GM21717 (cell line): ENCODE measurements at regions not wholly inside any gene's neighbourhood (a gene's known extent, or its start where the extent isn't known, plus 50 kb on each side); places are given as distances from the start of the nearest gene placed in this dataset.
"Not testable (repeated sequence)": the region's sequence is repeated elsewhere in the genome, so short reads cannot be mapped to it uniquely, and the experiment has no call there.

Experiments
- ATAC-seq: cut with Tn5 transposase; IDR thresholded peaks from one replicate; pipeline ENCODE4 v1.9.1; 2021; ENCODE audit warnings: mild to moderate bottlenecking, moderate library complexity; ENCODE audit not compliant: unreplicated experiment

DNA sequence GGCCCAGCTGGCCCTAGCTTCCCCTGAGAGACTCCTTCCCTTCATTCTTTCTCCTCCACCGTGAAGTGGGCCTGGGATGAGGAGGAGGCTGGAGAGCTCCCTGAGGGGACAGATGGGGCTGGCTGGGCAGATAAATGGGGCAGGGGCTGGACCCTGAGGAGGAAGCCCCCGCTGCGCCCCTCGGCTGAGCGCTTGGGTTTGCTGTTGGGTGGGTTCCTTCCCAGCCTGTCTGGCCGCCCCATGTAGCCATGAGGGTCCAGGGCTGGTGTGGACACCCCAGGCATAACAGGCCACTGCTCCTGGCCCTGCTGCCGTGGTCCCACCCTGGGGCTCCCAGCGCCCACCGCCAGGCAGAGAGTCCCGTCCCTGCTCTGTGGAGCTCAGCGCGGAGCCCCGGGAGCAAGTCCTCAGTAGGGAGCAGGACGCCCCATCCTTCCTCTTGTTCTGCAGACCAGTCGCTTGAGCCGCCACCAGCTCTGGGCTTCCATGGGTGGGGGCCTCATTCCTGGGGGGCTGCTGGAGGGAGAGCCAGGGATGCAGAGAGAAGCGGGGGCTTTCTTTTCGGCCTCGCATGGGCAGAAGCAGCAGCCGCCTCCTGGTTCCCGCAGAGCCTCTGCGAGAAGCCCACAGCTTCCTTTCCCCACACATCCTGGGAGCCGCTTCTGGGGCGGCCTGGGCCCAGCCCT is 266.4 kb upstream of the TCERG1L start:
- ATAC-seq: no peak

DNA sequence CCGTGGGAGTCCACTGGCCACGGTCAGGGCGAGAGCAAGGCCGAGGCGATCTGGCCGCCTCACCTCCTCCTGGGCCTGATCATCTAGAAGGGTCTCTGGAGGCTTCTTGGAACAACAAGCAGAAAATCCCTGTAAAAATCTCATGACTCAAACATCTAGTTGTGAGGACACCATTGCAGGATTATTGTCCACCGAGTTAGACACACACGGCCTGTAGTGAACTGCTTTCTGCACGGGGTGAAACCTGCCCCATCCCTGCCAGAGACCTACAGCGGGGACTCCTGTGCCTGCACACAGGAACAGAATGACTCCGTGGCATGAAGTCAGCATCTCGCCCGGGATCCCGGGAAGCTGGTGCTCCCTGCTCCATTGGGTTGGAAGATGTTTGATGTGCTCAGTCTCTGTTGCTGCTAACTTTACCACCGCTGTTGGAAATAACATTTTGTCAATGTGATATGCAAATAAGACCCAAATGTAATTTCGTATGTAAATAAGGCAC is 267.0 kb upstream of the TCERG1L start:
- ATAC-seq: no peak

DNA sequence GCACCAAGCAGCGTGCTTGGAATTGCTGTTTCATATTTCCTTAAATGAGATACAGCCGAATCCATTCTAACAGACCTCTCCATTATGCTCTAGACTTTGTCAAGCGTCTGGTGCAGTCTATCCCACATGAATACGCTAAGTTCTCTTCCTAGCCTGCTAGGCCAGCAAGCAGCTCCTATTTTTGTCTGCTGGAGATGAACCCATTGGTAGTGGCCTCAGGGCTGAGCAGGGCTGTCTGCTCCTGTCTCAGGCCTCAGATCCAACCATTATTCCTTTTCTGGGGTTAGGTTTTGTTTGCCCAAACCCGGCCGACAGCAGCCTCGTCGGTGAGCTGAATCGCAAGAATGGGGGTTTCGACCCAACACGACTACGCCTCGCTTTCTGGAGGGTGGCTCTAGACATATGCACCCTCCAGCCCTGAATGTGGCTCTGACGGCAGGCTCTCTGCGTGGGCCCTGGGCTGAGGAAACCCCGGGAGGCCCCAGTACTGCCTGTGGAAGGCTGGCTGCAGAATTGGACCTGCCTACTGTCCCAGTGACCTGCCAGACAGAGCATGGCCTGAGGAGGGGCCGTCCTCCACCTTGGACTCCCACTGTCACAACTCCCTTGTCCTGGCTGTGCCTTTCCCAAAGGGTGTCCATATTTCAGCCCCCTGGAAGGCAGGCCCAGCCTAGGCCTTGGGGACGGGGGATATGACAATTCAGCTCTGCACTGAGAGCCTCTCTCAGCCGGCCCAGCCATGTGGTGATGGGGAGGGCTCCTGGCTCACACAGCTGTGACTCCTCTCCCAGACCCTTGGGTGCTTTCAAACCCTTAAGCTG is 267.9 kb upstream of the TCERG1L start:
- ATAC-seq: no peak

DNA sequence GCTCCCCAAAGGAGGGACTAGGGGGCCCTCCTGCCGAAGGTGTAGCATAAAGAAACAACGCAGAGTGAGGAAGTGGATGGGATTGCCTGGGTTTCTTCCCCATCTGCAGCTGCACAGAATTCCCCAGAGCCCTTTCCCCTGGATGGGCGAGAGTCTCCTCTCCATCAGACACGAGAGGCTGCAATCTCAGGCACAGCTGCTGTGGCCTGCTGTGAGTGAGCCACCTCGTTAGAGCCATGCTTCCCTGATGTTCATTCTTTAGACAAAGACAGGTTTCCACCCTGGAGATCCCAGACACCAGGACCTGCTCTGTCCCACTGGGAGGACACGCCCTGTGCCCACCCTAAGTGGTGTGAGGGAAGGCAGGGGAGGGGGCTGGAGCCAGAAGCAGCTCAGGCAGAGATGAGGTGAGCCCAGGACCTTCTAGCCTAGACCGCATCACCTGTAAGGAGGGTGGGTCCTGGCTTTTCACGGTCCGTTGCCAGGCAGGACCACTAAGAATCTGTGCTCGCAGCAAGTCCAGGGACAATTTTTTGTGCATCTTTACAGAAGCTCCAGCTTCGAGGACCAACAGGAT is 268.6 kb upstream of the TCERG1L start:
- ATAC-seq: no peak

DNA sequence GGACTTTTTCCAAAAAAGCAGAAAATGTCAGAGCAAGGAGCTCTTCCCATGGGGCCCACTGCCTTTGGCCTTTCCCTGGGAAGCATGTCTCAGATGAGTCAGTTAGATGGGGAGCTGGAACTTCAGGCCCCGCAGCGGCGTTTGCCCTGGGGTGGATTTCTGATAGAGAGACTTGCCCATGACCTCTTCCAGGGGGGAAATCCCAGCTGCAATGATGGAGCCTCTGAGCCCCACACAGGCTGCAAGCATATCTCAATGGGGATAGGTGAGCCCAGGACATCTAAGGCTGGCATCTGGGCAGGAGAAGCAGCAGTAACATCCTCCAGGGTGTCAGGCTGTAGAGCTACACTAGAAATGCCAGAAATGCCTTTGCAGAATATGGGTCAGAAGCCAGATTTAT is 269.2 kb upstream of the TCERG1L start:
- no peak for ATAC-seq

DNA sequence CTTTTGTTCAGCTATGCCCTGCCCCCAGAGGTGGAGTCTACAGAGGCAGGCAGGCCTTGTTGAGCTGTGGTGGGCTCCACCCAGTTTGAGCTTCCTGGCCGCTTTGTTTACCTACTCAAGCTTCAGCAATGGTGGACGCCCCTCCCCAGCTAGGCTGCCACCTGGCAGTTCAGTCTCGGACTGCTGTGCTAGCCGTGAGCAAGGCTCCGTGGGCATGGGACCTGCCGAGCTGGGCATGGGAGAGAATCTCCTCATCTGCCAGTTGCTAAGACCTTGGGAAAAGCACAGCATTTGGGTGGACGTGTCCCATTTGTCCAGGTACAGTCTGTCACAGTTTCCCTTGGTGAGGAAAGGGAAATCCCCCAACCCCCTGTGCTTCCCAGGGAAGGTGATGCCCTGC is 270.0 kb upstream of the TCERG1L start:
- not testable (repeated sequence) for ATAC-seq

DNA sequence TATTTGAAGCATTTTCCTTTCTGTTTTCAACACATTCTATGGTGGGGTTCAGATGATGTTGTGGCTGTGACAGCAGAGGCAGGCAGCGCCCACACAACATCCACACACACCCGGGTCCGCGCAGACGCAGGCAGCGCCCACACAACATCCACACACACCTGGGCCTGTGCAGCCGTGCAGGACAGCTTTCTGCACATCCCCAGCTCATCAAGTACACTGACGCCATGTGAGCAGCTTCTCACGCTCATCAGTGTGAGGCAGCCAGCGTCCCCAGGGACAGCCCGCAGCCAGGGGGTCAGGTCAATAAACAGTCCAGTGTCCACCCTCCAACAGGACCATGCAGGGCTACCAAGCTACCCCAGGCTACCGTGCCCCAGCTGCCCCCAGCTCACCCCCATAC is 272.8 kb upstream of the TCERG1L start:
- ATAC-seq: no peak

DNA sequence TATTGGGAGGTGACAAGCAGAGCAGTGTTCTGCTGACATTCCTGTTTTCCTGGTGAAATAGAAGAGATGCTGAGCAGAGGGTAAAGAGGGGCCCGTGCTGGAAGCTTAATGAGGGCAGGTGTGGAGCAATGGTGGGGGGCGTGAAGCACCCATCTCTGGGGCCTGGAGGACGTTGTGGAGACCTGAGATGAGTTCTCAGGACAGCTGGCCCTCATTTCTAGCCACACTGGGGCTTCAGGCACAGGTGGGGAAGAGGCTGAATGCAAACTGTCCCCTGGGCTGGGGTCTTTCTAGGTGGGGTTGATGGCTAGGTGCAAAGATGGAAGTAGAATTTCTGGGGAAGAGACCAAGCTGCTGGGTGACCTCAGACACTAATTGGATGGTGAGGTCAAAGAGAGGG is 274.2 kb upstream of the TCERG1L start:
- ATAC-seq: no peak

DNA sequence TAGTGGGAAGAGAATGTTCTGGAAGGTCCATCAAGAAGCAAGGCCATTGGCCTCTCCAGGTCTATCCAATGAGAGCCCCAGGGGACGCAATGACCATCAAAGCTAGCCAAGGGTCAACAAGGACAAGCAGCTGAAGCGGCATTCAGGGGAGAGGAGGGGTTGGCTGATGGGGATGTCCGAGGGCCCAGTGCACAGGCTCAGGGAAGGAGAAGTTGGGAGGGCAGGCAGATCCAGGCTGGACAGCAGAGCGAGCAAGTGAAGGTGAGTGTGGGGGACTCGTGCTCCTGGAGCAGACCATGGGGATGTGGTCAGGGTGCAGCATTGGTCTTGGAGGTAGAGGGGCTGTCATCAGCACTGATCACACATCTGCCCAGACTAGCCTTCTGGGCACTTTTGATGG is 275.4 kb upstream of the TCERG1L start:
- ATAC-seq: no peak

DNA sequence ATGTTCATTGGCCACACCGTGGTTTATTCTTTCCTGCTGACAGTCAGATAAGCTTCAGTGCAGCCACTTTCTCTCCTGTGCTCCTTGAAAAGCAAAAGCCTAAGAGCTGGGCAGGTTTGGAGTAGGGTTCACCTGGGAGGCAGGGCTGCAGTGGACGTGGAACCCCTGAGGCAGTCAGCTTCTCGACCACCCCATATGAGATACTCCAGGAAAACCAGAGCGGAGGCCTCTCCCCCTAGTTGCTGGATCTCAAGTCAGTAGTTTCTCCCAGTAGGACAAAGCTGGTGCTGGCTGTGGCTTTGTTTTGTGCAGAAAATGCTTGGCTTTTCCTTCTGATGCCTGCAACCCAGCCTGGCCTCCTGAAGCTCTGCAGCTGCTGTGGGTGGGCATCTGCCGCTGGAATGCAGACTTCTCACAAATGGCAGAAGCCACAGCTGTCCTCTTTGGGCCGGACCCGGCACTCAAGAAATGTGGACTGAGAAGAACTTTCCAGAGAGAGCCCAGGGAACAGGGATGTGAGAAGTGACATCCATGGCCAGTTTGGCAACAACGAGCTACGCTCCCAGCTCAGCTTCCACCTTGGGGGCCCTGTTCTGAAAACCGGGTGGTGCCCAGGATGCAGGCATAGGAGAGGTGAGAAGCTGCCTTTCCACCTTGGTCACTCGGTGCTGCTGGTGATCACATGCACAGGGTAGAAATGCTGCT is 276.6 kb upstream of the TCERG1L start:
- no peak for ATAC-seq

DNA sequence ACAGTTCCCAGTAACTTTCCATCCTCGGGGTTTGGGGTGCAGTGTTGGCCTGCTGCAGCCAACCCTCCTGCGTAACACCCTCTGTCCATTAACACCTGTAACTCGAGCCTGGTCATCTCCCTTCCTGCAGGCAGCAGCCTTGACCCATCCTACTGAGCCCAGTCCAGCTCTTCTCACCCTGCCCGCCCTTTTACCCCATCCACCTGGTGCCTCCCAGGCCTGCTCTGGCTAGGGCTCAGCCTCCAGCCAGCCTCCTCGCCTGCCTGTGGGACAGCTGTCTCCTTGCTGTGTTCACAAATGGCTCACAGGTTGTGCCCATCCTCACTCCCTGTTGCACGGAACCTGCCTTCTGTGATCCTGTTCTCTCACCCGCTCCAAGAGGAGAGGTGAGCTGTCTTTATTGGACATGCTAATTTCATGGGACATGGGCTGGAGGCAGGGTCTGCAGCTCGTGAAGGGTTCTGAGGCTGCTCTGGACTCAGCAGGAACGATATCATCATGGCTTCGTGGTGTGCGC is 277.2 kb upstream of the TCERG1L start:
- no peak for ATAC-seq

DNA sequence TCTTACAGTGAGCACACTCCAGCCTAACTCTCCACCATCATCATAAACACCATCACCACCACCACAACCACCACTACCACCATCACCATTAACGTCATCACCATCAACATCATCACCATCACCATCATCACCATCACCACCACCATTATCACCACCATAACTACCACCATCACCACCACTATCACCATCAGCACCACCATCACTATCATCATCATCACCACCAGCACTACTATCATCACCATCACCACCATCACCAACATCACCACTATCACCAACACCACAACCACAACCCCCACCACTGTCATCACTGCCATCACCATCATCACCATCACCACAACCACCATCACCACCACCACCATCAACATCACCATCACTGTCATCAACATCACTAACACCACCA is 279.0 kb upstream of the TCERG1L start:
- ATAC-seq: no peak

DNA sequence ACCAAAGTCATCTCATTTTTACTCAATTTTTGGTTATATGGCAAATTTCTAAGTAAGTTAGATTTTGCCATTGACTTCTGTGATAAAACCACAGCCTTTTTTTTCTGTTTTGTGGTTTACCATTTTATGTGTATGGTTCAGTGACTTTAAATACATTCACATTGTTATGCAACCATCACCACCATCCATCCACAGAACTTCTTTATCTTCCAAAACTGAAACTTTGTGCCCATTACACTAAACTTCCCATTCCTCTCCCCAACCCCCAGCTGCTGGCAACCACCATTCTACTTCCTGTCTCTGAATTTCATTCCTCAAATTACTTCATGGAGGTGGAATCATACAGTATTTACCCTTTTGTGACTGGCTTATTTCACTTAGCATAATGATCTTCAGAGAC is 280.4 kb upstream of the TCERG1L start:
- no peak for ATAC-seq

DNA sequence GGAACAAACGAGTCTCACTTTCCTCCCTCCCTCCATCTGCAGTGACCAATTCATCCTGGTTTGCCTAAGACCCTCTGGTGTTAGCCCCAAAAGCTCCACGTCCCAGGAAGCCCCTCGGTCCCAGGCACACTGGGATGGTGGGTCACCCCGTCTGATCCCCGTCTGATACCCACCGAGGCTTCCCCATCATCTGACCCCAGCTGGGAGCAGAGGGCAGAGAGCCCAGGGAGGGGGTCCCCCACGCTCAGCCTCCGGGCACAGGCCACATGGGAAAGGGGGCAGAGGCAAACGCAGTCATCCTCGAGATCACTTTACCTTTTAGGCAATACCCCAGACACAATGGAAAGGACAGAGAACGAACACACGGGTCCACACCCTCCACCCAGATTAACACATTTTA is 291.6 kb upstream of the PPP2R2D start:
- ATAC-seq: no peak

DNA sequence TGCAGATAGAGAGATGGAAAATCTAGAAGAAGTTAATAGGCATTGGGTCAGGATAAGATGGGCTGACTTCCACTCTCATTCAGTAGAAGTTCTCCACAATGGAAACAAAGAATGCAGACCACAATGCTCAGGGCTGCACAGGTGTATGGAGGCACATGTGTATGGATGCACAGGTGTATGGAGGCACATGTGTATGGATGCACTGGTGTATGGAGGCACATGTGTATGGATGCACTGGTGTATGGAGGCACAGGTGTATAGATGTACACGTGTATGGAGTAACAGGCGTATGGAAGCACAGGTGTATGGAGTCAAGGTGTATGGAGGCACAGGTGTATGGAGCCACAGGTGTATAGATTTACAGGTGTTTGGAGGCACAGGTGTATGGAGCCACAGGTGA is 285.7 kb upstream of the PPP2R2D start:
- no peak for ATAC-seq

DNA sequence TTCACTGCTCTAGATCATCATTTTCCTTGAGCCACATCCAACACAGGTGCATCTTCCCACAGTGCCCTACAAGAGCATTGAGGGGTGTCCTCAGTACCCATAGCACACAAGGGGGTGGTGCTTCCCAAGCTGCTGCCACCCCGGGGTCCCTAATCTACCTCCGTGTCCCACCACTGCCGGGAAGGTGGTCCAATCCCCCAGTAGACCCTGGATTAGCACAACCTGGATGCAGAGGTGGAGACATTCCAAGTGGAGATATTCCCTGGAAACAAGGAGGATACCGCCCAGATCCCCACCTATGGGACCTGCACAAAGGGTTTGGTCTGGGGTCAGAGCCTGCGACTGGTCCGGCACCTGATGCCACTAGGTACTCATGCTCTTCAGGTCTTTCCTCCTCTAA is 284.8 kb upstream of the PPP2R2D start:
- no peak for ATAC-seq

DNA sequence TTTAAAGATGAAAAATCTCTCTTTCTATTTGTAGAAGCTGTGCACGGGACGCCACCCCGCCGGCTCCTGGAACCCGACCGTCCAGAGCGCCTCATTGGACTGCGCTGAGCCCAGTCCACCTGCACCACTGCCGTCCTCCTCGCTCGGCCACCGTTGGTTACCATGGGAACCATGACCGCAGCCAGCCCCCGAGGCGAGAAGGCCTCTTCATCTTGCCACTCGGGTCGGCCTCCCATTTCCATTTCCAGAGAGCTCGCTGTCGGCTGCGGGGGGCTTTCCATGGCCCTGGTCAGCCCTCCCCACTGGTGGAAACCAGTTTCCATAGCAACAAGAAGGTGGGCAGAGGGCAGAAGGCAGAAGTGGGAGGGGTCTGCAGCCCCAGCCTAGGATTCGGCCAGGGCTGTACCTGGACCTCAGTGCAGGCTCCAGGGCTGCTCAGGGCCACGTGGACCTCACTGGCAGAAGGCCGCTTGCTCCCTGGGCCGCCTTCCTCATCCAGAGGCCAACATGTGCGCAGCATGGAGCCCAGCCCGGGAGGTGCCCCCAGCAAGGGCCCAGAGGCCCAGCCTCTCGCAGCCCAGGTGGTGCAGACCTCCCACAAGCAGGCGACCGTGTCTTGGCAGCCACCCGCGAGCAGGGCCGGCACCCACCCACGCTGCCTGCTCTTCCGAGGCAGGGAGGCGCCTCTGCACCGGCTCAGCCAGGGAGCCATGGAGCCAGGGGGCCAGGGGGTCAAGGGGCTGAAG is 283.5 kb upstream of the PPP2R2D start:
- no peak for ATAC-seq

DNA sequence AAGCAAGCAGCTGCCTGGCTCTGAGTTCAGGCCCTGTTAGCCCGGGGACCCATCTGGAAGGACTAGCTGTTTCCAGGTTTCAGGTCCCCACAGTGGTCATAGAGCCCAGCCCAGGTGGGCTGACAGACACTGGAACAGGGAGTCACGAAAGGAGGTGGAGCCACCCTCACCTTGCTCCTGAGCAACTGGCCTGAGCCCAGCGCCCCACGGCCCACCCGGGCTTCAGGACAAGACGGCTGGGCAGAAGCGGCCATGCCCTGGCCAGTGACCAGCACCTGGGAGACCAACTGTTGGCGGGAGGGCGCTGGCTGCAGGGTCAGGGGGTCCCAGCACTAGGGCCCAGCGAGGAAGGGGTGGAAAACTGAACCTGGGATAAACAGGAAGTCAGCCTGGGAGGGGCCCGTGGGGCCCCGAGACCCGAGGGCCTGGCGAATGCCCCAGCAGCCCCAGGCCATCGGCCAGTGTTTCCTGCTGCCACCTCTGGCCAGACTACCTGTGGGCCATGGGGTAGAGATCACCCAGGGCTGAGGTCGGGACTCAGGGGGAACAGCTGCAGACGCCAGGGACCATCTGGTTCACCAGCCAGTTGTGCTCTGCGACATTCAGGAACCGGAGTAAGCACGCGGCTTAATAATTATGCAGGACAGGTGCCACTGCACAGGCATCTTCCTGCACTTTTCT is 282.1 kb upstream of the PPP2R2D start:
- ATAC-seq: no peak

DNA sequence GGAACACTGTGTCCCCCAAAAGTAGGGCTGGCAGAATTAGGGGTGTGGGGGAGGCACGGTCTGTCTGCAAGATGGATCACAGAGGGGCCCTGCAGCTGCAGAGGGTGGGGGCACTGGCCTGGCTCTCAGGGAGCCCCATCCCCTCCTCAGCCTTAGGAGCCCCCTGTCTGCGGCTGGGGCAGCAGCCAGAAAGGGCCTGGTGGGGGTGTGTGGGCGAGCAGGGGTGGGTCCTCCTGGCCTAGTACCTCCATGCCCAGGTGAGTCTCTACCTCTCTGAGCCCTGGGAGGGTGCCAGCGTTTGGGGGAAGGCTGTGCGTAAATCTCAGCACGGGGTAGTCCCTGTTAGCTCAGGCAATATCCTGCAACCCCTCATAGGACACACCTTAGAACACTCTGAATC is 280.5 kb upstream of the PPP2R2D start:
- no peak for ATAC-seq

DNA sequence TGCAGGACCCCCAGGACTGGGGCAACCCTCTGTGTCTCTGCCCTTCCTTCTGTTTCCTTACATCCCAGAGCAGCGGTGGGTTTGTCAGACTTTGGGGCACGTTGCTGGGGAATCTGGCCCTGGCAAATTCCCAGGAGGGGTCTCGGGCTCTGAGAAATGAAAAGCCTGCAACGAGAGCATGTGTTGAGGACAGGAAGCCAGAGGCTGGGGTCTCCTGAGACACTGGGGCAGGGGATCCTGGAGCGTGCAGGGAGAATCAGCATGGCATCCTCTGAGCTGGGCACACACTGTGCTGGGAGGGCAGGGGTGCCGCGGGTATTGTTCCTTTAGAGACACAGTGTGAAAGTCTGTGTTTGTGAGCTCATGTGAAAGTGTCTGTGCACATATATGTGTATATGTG is 279.9 kb upstream of the PPP2R2D start:
- no peak for ATAC-seq
